HepG2 (cell line): ENCODE measurements at regions not wholly inside any gene's neighbourhood (a gene's known extent, or its start where the extent isn't known, plus 50 kb on each side); places are given as distances from the start of the nearest gene placed in this dataset.
A peak's percentile ranks its signal among the peaks of the same experiment; 100 is the strongest.

Source experiments
- ADNP ChIP-seq: sonication (generic); formaldehyde crosslinking; IDR thresholded peaks from 2 replicates; pipeline ENCODE4 v1.4.0; 2020; ENCODE audit warnings: missing genetic modification reagents
- ARID2 ChIP-seq: sonication (generic); formaldehyde crosslinking; IDR thresholded peaks from 2 replicates; pipeline ENCODE4 v1.8.1; 2022; ENCODE audit warnings: mild to moderate bottlenecking, missing genetic modification reagents, borderline replicate concordance
- ATF2 ChIP-seq: sonication (generic); formaldehyde crosslinking; IDR thresholded peaks from 2 replicates; pipeline ENCODE4 v1.4.0; 2020; ENCODE audit warnings: missing genetic modification reagents
- CC2D1A ChIP-seq: sonication (generic); formaldehyde crosslinking; IDR thresholded peaks from 2 replicates; pipeline ENCODE4 v1.8.1; 2023; ENCODE audit warnings: mild to moderate bottlenecking, missing genetic modification reagents
- CEBPB ChIP-seq: IDR thresholded peaks from 2 replicates; pipeline ENCODE4 v1.6.1; 2011; ENCODE audit warnings: low read depth, low read length, improper control_type of control experiment, borderline replicate concordance
- CEBPG ChIP-seq: IDR thresholded peaks from 2 replicates; pipeline ENCODE4 v1.6.1; 2016
- ELF3 ChIP-seq: IDR thresholded peaks from 2 replicates; pipeline ENCODE4 v1.6.1; 2016; ENCODE audit warnings: missing genetic modification reagents, missing compliant biosample characterization
- FOSL1 ChIP-seq: sonication (generic); formaldehyde crosslinking; IDR thresholded peaks from 2 replicates; pipeline ENCODE4 v1.9.0; 2021; ENCODE audit warnings: missing genetic modification reagents, borderline replicate concordance
- FOXA1 ChIP-seq, 2 experiments: fragments of 450-650 bp in 1 of 2; sonication (generic) in 1 of 2; formaldehyde crosslinking in 1 of 2; IDR thresholded peaks; 2 replicates each; pipeline versions ENCODE4 v1.4.0 to v1.6.1; 2016 to 2020; ENCODE audit warnings: missing genetic modification reagents in 1 of 2
- GATAD1 ChIP-seq: IDR thresholded peaks from 2 replicates; pipeline ENCODE4 v1.6.1; 2016; ENCODE audit warnings: missing genetic modification reagents, missing compliant biosample characterization
- HMG20A ChIP-seq: IDR thresholded peaks from 2 replicates; pipeline ENCODE4 v1.6.1; 2016; ENCODE audit warnings: borderline replicate concordance
- HMG20B ChIP-seq: conservative IDR thresholded peaks from 2 replicates; pipeline ENCODE4 v1.6.1; 2016; ENCODE audit warnings: missing genetic modification reagents, missing compliant biosample characterization
- MAFF ChIP-seq: IDR thresholded peaks from 2 replicates; pipeline ENCODE4 v1.6.1; 2011; ENCODE audit warnings: low read depth, low read length, improper control_type of control experiment
- MAFK ChIP-seq, 2 experiments: IDR thresholded peaks in 1 of 2; conservative IDR thresholded peaks in 1 of 2; 2 replicates each; pipeline ENCODE4 v1.6.1; 2011; ENCODE audit warnings: improper control_type of control experiment in 2 of 2, low read length in 2 of 2
- NR2C2 ChIP-seq: sonication (generic); formaldehyde crosslinking; IDR thresholded peaks from 2 replicates; pipeline ENCODE4 v1.4.0; 2020; ENCODE audit warnings: missing genetic modification reagents, mild to moderate bottlenecking, moderate library complexity, borderline replicate concordance
- POGZ ChIP-seq: sonication (generic); formaldehyde crosslinking; IDR thresholded peaks from 2 replicates; pipeline ENCODE4 v1.4.0; 2020; ENCODE audit warnings: mild to moderate bottlenecking, missing genetic modification reagents
- RCOR2 ChIP-seq: IDR thresholded peaks from 2 replicates; pipeline ENCODE4 v1.6.1; 2016; ENCODE audit warnings: missing biosample characterization, missing genetic modification reagents
- SIN3B ChIP-seq: fragments of 150-350 bp; IDR thresholded peaks from 2 replicates; pipeline ENCODE4 v1.6.1; 2014; ENCODE audit warnings: low read length
- SMAD3 ChIP-seq: sonication (generic); formaldehyde crosslinking; IDR thresholded peaks from 2 replicates; pipeline ENCODE4 v1.4.0; 2020; ENCODE audit warnings: missing genetic modification reagents
- TEAD3 ChIP-seq: optimal IDR thresholded peaks from 2 replicates; pipeline ENCODE3; 2016; ENCODE audit warnings: borderline replicate concordance
- ZNF12 ChIP-seq: sonication (generic); formaldehyde crosslinking; IDR thresholded peaks from 2 replicates; pipeline ENCODE4 v1.5.0; 2020; ENCODE audit warnings: missing genetic modification reagents
- ZNF292 ChIP-seq: sonication (generic); formaldehyde crosslinking; IDR thresholded peaks from 2 replicates; pipeline ENCODE4 v1.8.1; 2022; ENCODE audit warnings: mild to moderate bottlenecking, low read depth, missing genetic modification reagents, borderline replicate concordance
- ZNF614 ChIP-seq: IDR thresholded peaks from 2 replicates; pipeline ENCODE4 v1.6.1; 2018; ENCODE audit warnings: missing biosample characterization, missing genetic modification reagents, inconsistent platforms, borderline replicate concordance
- ZNF644 ChIP-seq: IDR thresholded peaks from 2 replicates; pipeline ENCODE4 v1.6.1; 2016; ENCODE audit warnings: low read depth
- TF ChIP-seq, protein P1 (sequence below): IDR thresholded peaks from 2 replicates; pipeline ENCODE4 v1.4.0; 2020; ENCODE audit warnings: mild to moderate bottlenecking, missing genetic modification reagents
- TF ChIP-seq, protein P2 (sequence below): sonication (generic); formaldehyde crosslinking; IDR thresholded peaks from 2 replicates; pipeline ENCODE4 v1.4.0; 2020; ENCODE audit warnings: missing genetic modification reagents

- TF ChIP-seq, protein P1, sequence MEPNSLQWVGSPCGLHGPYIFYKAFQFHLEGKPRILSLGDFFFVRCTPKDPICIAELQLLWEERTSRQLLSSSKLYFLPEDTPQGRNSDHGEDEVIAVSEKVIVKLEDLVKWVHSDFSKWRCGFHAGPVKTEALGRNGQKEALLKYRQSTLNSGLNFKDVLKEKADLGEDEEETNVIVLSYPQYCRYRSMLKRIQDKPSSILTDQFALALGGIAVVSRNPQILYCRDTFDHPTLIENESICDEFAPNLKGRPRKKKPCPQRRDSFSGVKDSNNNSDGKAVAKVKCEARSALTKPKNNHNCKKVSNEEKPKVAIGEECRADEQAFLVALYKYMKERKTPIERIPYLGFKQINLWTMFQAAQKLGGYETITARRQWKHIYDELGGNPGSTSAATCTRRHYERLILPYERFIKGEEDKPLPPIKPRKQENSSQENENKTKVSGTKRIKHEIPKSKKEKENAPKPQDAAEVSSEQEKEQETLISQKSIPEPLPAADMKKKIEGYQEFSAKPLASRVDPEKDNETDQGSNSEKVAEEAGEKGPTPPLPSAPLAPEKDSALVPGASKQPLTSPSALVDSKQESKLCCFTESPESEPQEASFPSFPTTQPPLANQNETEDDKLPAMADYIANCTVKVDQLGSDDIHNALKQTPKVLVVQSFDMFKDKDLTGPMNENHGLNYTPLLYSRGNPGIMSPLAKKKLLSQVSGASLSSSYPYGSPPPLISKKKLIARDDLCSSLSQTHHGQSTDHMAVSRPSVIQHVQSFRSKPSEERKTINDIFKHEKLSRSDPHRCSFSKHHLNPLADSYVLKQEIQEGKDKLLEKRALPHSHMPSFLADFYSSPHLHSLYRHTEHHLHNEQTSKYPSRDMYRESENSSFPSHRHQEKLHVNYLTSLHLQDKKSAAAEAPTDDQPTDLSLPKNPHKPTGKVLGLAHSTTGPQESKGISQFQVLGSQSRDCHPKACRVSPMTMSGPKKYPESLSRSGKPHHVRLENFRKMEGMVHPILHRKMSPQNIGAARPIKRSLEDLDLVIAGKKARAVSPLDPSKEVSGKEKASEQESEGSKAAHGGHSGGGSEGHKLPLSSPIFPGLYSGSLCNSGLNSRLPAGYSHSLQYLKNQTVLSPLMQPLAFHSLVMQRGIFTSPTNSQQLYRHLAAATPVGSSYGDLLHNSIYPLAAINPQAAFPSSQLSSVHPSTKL (CRISPR knock-in tag), result peak; percentile 80
- TF ChIP-seq ARID2 (CRISPR knock-in tag) (no peak), ELF3 (CRISPR knock-in tag) (peak; percentile 31; the same call in 1 of the 2 replicates), POGZ (peak; percentile 33; the same call in 1 of the 2 replicates), ZNF614 (CRISPR knock-in tag) (0 out of 2 replicates have a peak, but pooled peaks have one; percentile 57), ATF2 (CRISPR knock-in tag) (0 out of 2 replicates have a peak, but pooled peaks have one; percentile 57), CC2D1A (CRISPR knock-in tag) (no peak), GATAD1 (0 out of 2 replicates have a peak, but pooled peaks have one; percentile 21), FOSL1 (CRISPR knock-in tag) (no peak), FOXA1 (IDR thresholded peaks at IDR 0.05) (no peak), FOXA1 (CRISPR knock-in tag; IDR thresholded peaks at IDR 0.05) (peak; percentile 39; the same call in 1 of the 2 replicates), RCOR2 (0 out of 2 replicates have a peak, but pooled peaks have one; percentile 32), MAFF (peak; percentile 40; the same call in 1 of the 2 replicates), HMG20B (CRISPR knock-in tag) (0 out of 2 replicates have a peak, but pooled peaks have one; percentile 57), HMG20A (CRISPR knock-in tag) (peak; percentile 81), CEBPG (peak; percentile 100), NR2C2 (CRISPR knock-in tag) (peak; percentile 47; the same call in 1 of the 2 replicates), CEBPB (peak; percentile 100), ADNP (CRISPR knock-in tag) (no peak), ZNF644 (CRISPR knock-in tag) (peak; percentile 85), ZNF12 (CRISPR knock-in tag) (peak; percentile 88), TEAD3 (CRISPR knock-in tag) (peak; percentile 5), MAFK (conservative IDR thresholded peaks at IDR 0.05 in 1 of 2, IDR thresholded peaks at IDR 0.05 in 1 of 2; ENCODE audit: low read length in 2 of 2) (peak; percentile 27 to 29; a peak in 1 of 4 replicates), SMAD3 (CRISPR knock-in tag) (peak; percentile 85), ZNF292 (CRISPR knock-in tag) (peak; percentile 65; the same call in 1 of the 2 replicates), SIN3B (no peak)
- TF ChIP-seq, protein P2, sequence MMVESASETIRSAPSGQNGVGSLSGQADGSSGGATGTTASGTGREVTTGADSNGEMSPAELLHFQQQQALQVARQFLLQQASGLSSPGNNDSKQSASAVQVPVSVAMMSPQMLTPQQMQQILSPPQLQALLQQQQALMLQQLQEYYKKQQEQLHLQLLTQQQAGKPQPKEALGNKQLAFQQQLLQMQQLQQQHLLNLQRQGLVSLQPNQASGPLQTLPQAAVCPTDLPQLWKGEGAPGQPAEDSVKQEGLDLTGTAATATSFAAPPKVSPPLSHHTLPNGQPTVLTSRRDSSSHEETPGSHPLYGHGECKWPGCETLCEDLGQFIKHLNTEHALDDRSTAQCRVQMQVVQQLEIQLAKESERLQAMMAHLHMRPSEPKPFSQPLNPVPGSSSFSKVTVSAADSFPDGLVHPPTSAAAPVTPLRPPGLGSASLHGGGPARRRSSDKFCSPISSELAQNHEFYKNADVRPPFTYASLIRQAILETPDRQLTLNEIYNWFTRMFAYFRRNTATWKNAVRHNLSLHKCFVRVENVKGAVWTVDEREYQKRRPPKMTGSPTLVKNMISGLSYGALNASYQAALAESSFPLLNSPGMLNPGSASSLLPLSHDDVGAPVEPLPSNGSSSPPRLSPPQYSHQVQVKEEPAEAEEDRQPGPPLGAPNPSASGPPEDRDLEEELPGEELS, result 0 out of 2 replicates have a peak, but pooled peaks have one; percentile 15
These were observed 287.6 kb upstream of the SOX4 start (continued) for GRCh38 chr6:21305893-21306332.
